HepG2 (cell line): ENCODE measurements at regions not wholly inside any gene's neighbourhood (a gene's known extent, or its start where the extent isn't known, plus 50 kb on each side); places are given as distances from the start of the nearest gene placed in this dataset.
"Not testable (repeated sequence)": the region's sequence is repeated elsewhere in the genome, so short reads cannot be mapped to it uniquely, and the experiment has no call there.

ENCODE experiments used
- ATAC-seq: fragments of 200-7000 bp; cut with Tn5 transposase; 3 replicates; pipeline ENCODE4 v1.9.1; 2020; ENCODE audit warnings: mild to moderate bottlenecking, moderate library complexity
- BruUV-seq: library from RNA; stranded (reverse); fragments of 400-500 nt; replicated peaks from 2 replicates; lab custom pipeline; 2021; lab: Mats Ljungman, UMichigan
- CTCF ChIA-PET: fragments of 300-600 bp; formaldehyde crosslinking; extraction: SDS; loops from one replicate; lab custom pipeline; 2021; ENCODE audit warnings: low total read pairs, inconsistent platforms, low intra/inter-chr PET ratio; lab: Yijun Ruan, JAX
- POLR2A ChIA-PET: fragments of 350-600 bp; sonication (Branson Sonifier 250); formaldehyde crosslinking; loops from one replicate; lab custom pipeline; 2020; ENCODE audit warnings: antibody characterized with exemption, inconsistent platforms; lab: Yijun Ruan, JAX
- DNase-seq: peaks from one replicate; pipeline ENCODE4 v3.0.0-alpha.2; 2015; ENCODE audit warnings: low spot score
- FAIRE-seq: peaks from 3 replicates; lab custom pipeline; 2011; peaks lifted over from hg19 to GRCh38; lab: Jason Lieb, UNC
- H2AFZ ChIP-seq: one replicate; pipeline ENCODE4 v1.6.1; 2011; ENCODE audit warnings: low read length, inconsistent platforms
- H3K27ac ChIP-seq: fragments of 300-600 bp; 3 replicates; pipeline ENCODE4 v1.8.0; 2011; ENCODE audit warnings: mixed run types, mild to moderate bottlenecking, mixed read lengths, low read length, inconsistent platforms; ENCODE audit not compliant: insufficient read depth; ENCODE audit errors: extremely low read length
- H3K27me3 ChIP-seq, 2 experiments: fragments of 200-600 bp in 1 of 2; 2 replicates in 1 of 2; 3 replicates in 1 of 2; pipeline versions ENCODE4 v1.6.0 to v1.8.0; 2011; ENCODE audit warnings: low read length in 2 of 2, mild to moderate bottlenecking in 2 of 2, moderate library complexity in 2 of 2, inconsistent platforms in 1 of 2; ENCODE audit not compliant: insufficient read depth in 2 of 2, control insufficient read depth in 1 of 2
- H3K36me3 ChIP-seq, 2 experiments: fragments of 200-600 bp in 1 of 2; replicated peaks in 1 of 2; 2 replicates in 1 of 2; 3 replicates in 1 of 2; pipeline versions ENCODE4 v1.5.1 to v1.8.0; 2011; ENCODE audit warnings: low read length in 2 of 2, inconsistent platforms in 1 of 2; ENCODE audit not compliant: insufficient read depth in 2 of 2, control insufficient read depth in 1 of 2
- H3K4me1 ChIP-seq: 2 replicates; pipeline ENCODE4 v1.5.1; 2012; ENCODE audit warnings: low read length, inconsistent platforms; ENCODE audit not compliant: insufficient read depth
- H3K4me2 ChIP-seq: 2 replicates; pipeline ENCODE4 v1.6.0; 2011; ENCODE audit warnings: low read depth, low read length, inconsistent platforms
- H3K4me3 ChIP-seq, 3 experiments: fragments of 200-600 bp in 1 of 3; sonication (generic), shearing (Covaris generic) in 1 of 3; replicated peaks in 1 of 3; 2 replicates each; pipeline ENCODE4 v1.5.1; 2011 to 2016; ENCODE audit warnings: low read length in 3 of 3, inconsistent platforms in 2 of 3, low read depth in 2 of 3, mild to moderate bottlenecking in 2 of 3, control low read depth in 1 of 3, mixed read lengths in 1 of 3; ENCODE audit not compliant: insufficient read depth in 1 of 3
- H3K79me2 ChIP-seq: one replicate; pipeline ENCODE4 v1.6.1; 2011; ENCODE audit warnings: low read length, inconsistent platforms; ENCODE audit not compliant: insufficient read depth
- H3K9ac ChIP-seq: 2 replicates; pipeline ENCODE4 v1.6.0; 2011; ENCODE audit warnings: mild to moderate bottlenecking, low read depth, low read length, inconsistent platforms; ENCODE audit not compliant: insufficient read depth
- H3K9me3 ChIP-seq: 2 replicates; pipeline ENCODE4 v1.5.1; 2012; ENCODE audit warnings: mild to moderate bottlenecking, low read length
- H4K20me1 ChIP-seq: 2 replicates; pipeline ENCODE4 v1.6.0; 2011; ENCODE audit warnings: inconsistent platforms, mild to moderate bottlenecking, low read length, moderate library complexity; ENCODE audit not compliant: insufficient read depth
- MAFK ChIP-seq, 2 experiments: IDR thresholded peaks in 1 of 2; conservative IDR thresholded peaks in 1 of 2; 2 replicates each; pipeline ENCODE4 v1.6.1; 2011; ENCODE audit warnings: improper control_type of control experiment in 2 of 2, low read length in 2 of 2
- POLR2AphosphoS2 ChIP-seq: IDR thresholded peaks from 2 replicates; pipeline ENCODE4 v1.6.1; 2011; ENCODE audit warnings: low read depth, low read length, improper control_type of control experiment
- RFXAP ChIP-seq: sonication (generic); formaldehyde crosslinking; IDR thresholded peaks from 2 replicates; pipeline ENCODE4 v1.4.0; 2020; ENCODE audit warnings: missing genetic modification reagents, borderline replicate concordance
- SAFB2 ChIP-seq: sonication (generic); formaldehyde crosslinking; IDR thresholded peaks from 2 replicates; pipeline ENCODE4 v1.5.1; 2020; ENCODE audit warnings: missing genetic modification reagents, low read depth, mild to moderate bottlenecking, borderline replicate concordance
- ZNF263 ChIP-seq: sonication (generic); formaldehyde crosslinking; IDR thresholded peaks from 2 replicates; pipeline ENCODE4 v1.4.0; 2020; ENCODE audit warnings: missing genetic modification reagents
- WGBS: methylation state at CpG from one replicate; pipeline ENCODE4 v1.1.6; 2017; ENCODE audit warnings: low lambda C conversion rate; 5-methylcytosine and 5-hydroxymethylcytosine counted together
- in situ Hi-C: cut with HindIII; loops from 2 replicates; pipeline ENCODE4 v1.10.0; 2017; ENCODE audit warnings: low pct_unique_long_range_greater_than_20kb; ENCODE audit not compliant: extremely low pct_ligation_motif_present
- intact Hi-C: fragments of 100-400 bp; cut with micrococcal nuclease; formaldehyde crosslinking; loops from one replicate; pipeline ENCODE4 v1.10.0; 2022; ENCODE audit not compliant: unreplicated experiment
- TF ChIP-seq, protein P1 (sequence below): sonication (generic); formaldehyde crosslinking; IDR thresholded peaks from 2 replicates; pipeline ENCODE4 v1.8.0; 2022; ENCODE audit warnings: missing genetic modification reagents, low read depth, mild to moderate bottlenecking, borderline replicate concordance
- TF ChIP-seq, protein P2 (sequence below), 2 experiments: sonication (generic) in 1 of 2; formaldehyde crosslinking in 1 of 2; IDR thresholded peaks; 2 replicates each; pipeline versions ENCODE4 v1.5.1 to v1.6.1; 2011 to 2020; ENCODE audit warnings: borderline replicate concordance in 1 of 2, low read depth in 1 of 2, low read length in 1 of 2, mild to moderate bottlenecking in 1 of 2, missing genetic modification reagents in 1 of 2, moderate library complexity in 1 of 2

DNA sequence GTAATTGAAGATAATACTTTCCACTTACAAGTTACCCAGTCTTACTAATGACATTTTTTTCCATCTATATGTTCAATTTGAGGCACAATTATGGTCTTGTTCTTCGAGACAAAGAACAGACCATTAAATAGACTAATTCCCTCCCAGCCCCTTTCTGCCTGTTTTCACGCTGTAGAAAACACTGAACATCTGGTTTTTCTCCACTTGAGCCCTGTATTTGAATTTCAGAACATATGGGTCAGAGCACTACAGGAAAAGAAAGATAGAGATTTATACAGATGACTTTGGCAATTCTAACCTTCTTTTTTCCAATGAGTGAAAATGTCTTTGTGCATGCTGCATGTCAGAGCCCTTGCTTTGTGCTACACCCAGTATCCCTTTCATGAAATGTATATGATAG lies 506.9 kb downstream of the LRRC70 start:
- no peak for FAIRE-seq
- no peak overlapping the region for H3K27ac ChIP-seq
- DNase-seq: no peak
- POLR2A ChIA-PET: no interaction called here
- in situ Hi-C loops: no loop called here
- TF ChIP-seq SAFB2: no peak
- no peak for TF ChIP-seq RFXAP (CRISPR knock-in tag)
- TF ChIP-seq, protein P1, sequence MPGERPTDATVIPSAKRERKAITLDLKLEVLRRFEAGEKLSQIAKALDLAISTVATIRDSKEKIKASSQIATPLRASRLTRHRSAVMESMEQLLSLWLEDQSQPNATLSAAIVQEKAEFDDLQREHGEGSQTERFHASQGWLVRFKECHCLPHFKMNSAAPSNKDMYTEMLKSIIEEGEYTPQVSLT (CRISPR knock-in tag): no peak
- TF ChIP-seq, protein P2, sequence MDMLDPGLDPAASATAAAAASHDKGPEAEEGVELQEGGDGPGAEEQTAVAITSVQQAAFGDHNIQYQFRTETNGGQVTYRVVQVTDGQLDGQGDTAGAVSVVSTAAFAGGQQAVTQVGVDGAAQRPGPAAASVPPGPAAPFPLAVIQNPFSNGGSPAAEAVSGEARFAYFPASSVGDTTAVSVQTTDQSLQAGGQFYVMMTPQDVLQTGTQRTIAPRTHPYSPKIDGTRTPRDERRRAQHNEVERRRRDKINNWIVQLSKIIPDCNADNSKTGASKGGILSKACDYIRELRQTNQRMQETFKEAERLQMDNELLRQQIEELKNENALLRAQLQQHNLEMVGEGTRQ (IDR thresholded peaks at IDR 0.05; ENCODE audit: low read depth, low read length): no peak
- TF ChIP-seq, protein P2 (CRISPR knock-in tag; IDR thresholded peaks at IDR 0.05; ENCODE audit: borderline replicate concordance): no peak
- TF ChIP-seq POLR2AphosphoS2: no peak
- no peak for TF ChIP-seq MAFK (conservative IDR thresholded peaks at IDR 0.05 in 1 of 2, IDR thresholded peaks at IDR 0.05 in 1 of 2; ENCODE audit: low read length in 2 of 2)
- TF ChIP-seq ZNF263 (CRISPR knock-in tag): no peak
- TF ChIP-seq, all 625 proteins: peak for 0
- H3K79me2 ChIP-seq: no peaks in the 10 kb centered on the region
- no peaks in the 10 kb centered on the region for H3K4me1 ChIP-seq
- no peaks in the 10 kb centered on the region for H4K20me1 ChIP-seq
- intact Hi-C loops: no loop called here
- CTCF ChIA-PET: no interaction called here
- ATAC-seq: no peak
- peaks cover 7% of the 10 kb centered on the region; the same call in 1 of the 2 replicates for H3K9me3 ChIP-seq
- H3K27me3 ChIP-seq: no peaks in the 10 kb centered on the region
- H3K4me2 ChIP-seq: no peak overlapping the region
- 0% methylated on average over 2 of the region's 2 CpGs for WGBS
- H2AFZ ChIP-seq: no peak overlapping the region
- H3K9ac ChIP-seq: no peak overlapping the region
- H3K4me3 ChIP-seq: no peak overlapping the region
- no TSS peak for BruUV-seq
- H3K36me3 ChIP-seq: no peaks in the 10 kb centered on the region

DNA sequence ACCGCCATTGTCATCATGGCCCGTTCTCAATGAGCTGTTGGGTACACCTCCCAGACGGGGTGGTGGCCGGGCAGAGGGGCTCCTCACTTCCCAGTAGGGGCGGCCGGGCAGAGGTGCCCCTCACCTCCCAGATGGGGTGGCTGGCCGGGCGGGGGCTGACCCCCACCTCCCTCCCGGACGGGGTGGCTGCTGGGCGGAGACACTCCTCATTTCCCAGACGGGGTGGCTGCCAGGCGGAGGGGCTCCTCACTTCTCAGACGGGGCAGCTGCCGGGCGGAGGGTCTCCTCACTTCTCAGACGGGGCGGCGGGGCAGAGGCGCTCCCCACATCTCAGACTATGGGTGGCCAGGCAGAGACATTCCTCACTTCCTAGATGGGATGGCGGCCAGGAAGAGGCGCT lies 505.1 kb downstream of the LRRC70 start:
- H3K27ac ChIP-seq, DNase-seq, H3K4me3 ChIP-seq, in situ Hi-C loops, H3K9ac ChIP-seq, CTCF ChIA-PET, H3K36me3 ChIP-seq, intact Hi-C loops, H4K20me1 ChIP-seq, H3K79me2 ChIP-seq, H3K4me2 ChIP-seq, H3K27me3 ChIP-seq, H2AFZ ChIP-seq, FAIRE-seq, POLR2A ChIA-PET, H3K4me1 ChIP-seq, BruUV-seq, ATAC-seq: not testable (repeated sequence)
- 55% methylated on average over 13 of the region's 22 CpGs for WGBS
- H3K9me3 ChIP-seq: peaks cover 16% of the 10 kb centered on the region; the same call in 1 of the 2 replicates
